HG02798 (cell line): ENCODE measurements at regions not wholly inside any gene's neighbourhood (a gene's known extent, or its start where the extent isn't known, plus 50 kb on each side); places are given as distances from the start of the nearest gene placed in this dataset.
A peak's percentile ranks its signal among the peaks of the same experiment; 100 is the strongest.
"Not testable (repeated sequence)": the region's sequence is repeated elsewhere in the genome, so short reads cannot be mapped to it uniquely, and the experiment has no call there.

Experiments
- ATAC-seq: cut with Tn5 transposase; IDR thresholded peaks from one replicate; pipeline ENCODE4 v1.9.1; 2021; ENCODE audit warnings: mild to moderate bottlenecking; ENCODE audit not compliant: unreplicated experiment, poor library complexity

DNA sequence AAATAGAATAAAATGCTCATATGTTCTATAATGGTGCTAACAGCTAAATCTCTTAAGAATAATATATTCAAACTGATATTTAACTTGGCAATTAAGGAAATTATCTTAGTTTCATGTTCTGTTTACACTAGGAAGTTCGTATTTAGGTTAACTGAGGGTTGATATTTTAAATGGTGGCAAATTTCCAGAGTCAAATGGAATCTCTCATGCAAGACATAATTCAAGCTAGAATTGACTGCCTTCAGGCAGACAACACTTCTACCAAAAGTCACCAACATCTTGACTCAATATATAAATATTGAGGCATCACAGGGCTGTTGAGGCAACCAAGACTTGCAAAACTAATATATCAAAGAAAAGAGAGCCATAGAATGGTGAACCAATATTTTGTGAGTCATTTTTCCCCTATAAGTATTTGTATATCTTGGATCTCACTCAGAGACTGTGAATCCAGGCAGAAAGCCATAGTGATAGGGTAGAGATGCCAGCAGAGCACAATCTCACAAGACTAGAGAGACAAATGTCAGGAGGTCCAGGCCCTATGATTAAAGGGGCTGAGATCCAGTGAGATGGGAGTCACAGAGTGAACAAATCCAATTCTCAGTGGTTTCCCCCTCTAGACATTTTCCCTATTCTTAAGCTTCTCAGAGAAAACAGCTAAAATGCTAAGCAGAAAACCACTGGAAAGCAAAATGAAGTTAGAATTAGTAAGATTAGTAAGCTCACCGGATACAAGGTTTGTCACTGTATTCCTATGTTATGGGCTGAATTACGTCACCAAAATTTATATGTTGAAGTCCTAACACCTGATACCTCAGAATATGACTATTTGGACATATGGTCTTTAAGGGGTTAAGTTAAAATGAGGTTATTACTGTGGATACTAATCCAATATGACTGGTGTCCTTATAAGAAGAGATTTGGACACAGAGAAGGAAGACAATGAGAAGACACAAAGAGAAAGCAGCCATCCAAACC is 358.2 kb upstream of the UBE2E3 start:
- ATAC-seq: no peak

- ATAC-seq: no peak
Observed at GRCh38 chr2:180621366-180621765, 359.0 kb upstream of the UBE2E3 start.

DNA sequence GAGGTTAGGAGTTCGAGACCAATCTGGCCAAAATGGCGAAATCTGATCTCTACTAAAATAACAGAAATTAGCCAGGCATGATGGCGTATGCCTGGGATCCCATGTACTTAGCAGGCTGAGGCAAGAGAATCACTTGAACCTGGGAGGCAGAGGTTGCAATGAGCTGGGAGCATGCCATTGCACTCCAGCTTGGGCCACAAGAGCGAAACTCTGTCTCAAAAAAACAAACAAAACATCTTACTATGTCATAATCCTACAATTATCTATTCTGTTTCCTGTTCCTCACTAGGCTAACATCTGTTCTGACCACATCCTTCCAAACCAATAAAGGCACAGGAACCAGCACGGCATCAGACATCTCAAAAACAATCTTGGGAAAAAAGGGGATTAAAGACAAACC is 361.8 kb upstream of the UBE2E3 start:
- no peak for ATAC-seq

- ATAC-seq: no peak
Observed at GRCh38 chr2:180614776-180615175, 365.6 kb upstream of the UBE2E3 start.

DNA sequence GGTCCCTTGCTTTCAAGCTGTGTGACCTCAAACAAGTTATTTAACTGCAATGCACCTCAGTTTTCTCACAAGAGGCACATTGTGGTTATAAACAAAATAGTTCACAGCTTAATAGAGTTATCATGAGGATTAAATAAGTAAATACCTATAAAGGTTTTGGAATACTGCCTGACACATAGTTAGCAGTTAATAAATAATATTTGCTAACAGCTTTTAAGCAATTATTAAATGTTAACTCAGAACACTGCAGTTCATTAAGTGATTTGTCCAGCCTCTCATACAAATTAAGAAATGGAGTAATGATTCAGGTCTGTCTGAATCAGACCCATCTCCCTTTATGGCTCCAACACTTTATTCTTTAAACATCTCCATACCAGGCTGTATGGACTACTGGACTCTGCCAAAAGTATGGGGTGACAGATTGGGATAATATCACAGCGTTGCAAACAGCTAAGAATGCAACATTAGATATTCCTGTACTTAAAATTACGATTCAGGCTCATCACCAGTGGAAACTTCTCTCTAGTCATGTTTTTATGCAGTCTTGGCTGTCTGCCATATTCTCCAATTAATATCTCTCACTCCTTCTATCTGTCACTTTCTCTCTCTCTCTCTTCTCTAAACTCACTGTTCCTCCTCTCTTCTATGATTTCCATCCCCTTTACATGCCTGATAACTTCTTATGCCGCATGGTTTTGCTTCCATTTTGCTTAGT is 370.6 kb upstream of the UBE2E3 start:
- no peak for ATAC-seq

- ATAC-seq: no peak
Observed at GRCh38 chr2:180607514-180608049, 372.8 kb upstream of the UBE2E3 start.

- peak; percentile 74 for ATAC-seq
Observed at GRCh38 chr2:180604077-180604476, 376.3 kb upstream of the UBE2E3 start.

DNA sequence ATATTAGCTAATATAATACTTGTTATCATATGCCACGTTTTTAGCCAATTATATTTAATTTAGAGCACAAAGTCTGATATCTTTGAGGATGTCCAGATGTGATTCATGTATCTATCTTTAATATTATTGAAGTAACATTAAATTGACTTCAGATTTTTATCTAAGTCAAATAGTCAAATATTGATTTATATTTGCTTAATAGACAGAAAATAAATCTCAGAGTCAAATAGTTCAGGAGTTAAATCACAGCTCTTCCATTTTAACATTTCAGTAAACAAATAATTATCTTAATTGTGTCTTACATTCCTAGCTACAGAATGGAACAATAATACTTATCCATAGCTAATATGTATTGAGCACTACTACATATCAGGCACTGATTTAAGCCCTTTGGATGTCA is 379.4 kb upstream of the UBE2E3 start:
- ATAC-seq: no peak

DNA sequence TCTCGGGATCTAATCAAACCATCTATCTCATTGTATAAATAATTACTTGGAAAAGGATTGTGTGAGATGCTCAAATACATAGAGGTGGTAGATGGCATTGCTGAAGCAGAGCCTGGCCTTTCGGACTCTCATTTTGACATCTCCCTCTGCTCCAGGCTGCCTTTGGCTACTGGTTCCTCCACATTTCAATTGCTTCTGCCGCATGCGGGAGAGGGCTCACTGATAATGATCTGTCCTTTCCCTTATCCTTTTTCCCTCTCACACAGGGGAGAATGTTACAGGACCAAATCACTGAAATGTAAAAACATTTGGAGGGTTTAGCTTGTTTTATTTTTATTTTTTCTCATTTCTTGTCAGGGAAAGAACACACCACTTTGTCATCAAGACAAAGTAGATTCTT is 380.6 kb upstream of the UBE2E3 start:
- no peak for ATAC-seq

- ATAC-seq: no peak
Observed at GRCh38 chr2:180597179-180597578, 383.2 kb upstream of the UBE2E3 start.

- ATAC-seq: no peak
Observed at GRCh38 chr2:180596453-180596852, 384.0 kb upstream of the UBE2E3 start.

DNA sequence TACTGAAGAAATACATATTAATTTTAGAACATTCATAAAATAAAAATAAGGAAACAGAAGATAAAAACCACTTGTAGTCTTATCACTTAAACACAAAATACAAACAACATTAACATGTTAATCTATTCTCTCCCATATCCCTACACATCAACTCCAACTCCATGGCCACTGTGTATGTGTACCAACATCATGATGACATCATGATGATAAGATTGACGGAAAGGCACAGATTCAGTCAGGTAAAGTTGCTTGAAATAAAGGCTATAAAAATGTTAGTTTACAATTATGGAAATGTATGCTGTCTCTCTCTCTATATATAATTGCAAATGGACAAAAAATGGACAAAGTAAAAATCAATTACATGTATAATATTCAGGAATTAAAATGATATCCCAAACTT is 388.5 kb upstream of the UBE2E3 start:
- ATAC-seq: no peak

- not testable (repeated sequence) for ATAC-seq
Observed at GRCh38 chr2:180591093-180591781, 389.2 kb upstream of the UBE2E3 start.

DNA sequence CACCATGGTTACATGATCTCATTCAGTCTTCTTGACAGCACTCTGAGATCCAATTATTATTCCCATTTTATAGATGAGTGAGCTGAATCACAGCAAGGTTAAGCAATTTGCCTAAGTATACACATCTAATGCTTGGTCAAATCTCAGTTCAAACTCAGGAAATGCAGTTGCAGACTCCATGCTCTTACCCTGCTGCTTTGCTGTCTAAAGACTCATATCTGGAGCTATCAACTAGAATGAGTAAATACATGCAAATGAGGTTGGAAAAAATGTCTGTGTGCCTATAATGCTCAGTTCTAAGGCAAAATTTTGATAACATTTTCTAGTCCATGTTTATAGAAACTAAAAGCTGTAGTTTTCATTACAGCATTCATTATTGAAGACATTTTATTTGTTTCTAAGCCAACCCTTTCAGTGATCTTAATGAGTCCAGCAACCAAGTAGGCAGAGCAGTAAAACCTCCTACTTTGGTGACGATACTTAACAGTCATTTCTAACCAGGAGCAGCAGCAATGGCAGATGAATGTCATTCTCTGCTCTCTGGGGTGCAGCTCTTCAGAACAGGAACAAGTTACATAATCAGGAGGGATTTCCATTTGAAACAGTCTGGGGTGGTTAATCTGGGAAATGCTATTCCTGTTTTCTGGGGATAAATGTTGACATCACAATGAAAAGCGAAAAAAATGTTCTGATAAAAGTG is 396.8 kb upstream of the UBE2E3 start:
- ATAC-seq: peak; percentile 47

DNA sequence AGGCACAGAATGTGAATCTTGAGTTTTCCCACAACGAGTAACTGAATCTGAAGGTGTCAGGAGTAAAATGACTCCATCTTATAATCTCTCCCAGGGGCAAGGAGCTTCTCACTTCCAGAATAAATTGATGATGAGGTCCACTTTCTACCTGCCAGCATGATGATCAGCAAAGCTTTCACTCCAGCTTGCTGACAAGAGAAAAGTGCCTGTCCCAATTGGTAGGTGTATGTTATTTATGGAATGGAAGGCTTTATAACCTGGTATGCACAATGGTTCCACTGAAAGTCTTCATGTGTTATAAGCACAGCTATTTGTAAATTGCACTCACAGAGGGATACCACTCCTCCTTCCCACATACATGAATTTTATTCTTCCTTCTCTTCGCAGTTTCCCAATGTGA is 401.0 kb upstream of the UBE2E3 start:
- no peak for ATAC-seq

DNA sequence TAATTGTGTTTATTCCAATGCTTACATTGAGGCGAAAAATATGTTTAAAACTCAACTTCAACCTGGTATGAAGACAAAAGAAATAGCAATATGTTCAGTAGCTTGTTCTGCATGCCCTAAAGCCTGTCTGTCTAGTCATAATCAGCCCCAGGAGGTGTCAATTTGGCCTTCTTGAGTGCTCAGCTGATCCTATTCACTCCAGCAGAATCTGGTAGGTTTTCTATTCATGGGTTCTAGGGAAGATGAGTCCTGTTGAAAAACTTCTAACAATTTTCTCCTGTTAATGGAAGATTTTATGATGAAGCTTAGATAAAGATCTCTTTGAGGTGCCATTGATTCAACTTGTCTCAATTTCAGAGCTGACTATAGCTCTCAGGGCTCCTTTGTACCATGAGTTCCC is 402.0 kb upstream of the UBE2E3 start:
- ATAC-seq: no peak

GRCh38 chr2:180577567-180577966 is 402.8 kb upstream of the UBE2E3 start:
- no peak for ATAC-seq

DNA sequence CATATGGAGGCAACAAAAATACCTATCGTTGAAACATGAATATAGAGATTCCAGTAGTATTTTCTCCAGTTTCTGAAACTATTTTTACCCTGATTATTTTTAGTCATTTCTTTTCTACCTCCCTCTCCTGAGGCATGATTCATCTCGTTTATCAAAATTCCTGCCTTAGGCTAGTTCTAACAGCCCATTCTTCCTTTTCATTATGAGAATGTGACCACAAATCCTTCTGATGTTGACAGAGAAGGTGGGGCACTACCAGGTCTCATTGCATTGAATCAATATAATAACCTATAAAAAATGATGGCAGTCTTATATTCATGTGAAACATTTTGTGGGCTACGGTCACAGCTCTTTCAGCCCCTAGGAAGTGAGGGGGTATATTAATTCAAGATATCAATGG is 406.5 kb upstream of the UBE2E3 start:
- no peak for ATAC-seq

DNA sequence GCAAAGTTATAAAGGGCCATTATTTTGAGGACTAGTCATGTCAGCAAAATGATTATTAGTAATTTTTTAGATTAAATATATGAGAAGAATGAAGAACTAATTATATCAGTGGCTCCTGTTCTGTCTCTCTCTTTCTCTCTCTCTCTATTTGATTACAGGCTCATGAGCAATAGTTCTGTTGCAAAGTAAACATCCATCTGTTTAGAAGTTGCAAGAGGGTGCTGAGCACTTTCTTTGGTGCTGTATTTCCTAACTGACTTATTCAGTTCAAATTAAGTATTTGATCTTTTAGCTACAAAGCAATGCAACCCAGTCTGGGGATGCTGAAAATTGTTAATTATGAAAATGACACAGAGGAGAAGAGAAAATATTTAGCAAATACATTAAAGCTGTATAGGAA is 408.1 kb upstream of the UBE2E3 start:
- ATAC-seq: no peak

GRCh38 chr2:180571559-180571958 is 408.8 kb upstream of the UBE2E3 start:
- no peak for ATAC-seq
